NB4 (cell line): ENCODE measurements at regions not wholly inside any gene's neighbourhood (a gene's known extent, or its start where the extent isn't known, plus 50 kb on each side); places are given as distances from the start of the nearest gene placed in this dataset.

Experiments
- MYC ChIP-seq: IDR thresholded peaks from 2 replicates; pipeline ENCODE4 v1.6.1; 2011; ENCODE audit warnings: low read depth, low read length
- POLR2A ChIP-seq: IDR thresholded peaks from 2 replicates; pipeline ENCODE4 v1.6.1; 2011; ENCODE audit warnings: mild to moderate bottlenecking; ENCODE audit not compliant: insufficient read length; ENCODE audit errors: extremely low read depth
- TF ChIP-seq, protein P1 (sequence below): IDR thresholded peaks from one replicate; pipeline ENCODE4 v1.5.1; 2012; ENCODE audit warnings: low read depth, low read length
- TF ChIP-seq, protein P2 (sequence below): IDR thresholded peaks from 2 replicates; pipeline ENCODE4 v1.6.1; 2011; ENCODE audit warnings: low read depth, low read length

DNA sequence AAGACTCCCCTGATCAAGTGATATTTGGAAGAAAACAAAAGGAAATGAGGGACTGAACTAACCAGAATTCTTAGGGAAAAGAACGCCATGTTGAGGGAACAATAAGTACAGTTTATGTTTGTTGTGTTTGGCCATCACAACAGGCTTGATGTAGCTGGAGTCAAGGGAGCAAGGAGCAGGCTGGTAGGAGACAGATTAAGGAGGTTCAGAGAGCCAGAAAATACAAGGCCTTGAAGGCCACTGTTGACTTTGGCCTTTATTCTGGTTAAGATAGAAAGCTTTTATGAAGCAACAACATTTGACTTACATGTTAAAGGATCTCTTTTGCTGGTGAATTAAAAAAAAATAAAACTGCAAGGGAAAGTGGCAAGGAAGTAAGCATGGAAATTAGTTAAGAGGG lies 754.1 kb upstream of the SLC8A1 start:
- TF ChIP-seq, protein P1, sequence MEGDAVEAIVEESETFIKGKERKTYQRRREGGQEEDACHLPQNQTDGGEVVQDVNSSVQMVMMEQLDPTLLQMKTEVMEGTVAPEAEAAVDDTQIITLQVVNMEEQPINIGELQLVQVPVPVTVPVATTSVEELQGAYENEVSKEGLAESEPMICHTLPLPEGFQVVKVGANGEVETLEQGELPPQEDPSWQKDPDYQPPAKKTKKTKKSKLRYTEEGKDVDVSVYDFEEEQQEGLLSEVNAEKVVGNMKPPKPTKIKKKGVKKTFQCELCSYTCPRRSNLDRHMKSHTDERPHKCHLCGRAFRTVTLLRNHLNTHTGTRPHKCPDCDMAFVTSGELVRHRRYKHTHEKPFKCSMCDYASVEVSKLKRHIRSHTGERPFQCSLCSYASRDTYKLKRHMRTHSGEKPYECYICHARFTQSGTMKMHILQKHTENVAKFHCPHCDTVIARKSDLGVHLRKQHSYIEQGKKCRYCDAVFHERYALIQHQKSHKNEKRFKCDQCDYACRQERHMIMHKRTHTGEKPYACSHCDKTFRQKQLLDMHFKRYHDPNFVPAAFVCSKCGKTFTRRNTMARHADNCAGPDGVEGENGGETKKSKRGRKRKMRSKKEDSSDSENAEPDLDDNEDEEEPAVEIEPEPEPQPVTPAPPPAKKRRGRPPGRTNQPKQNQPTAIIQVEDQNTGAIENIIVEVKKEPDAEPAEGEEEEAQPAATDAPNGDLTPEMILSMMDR: no peak
- TF ChIP-seq POLR2A (no peak), MYC (no peak)
- TF ChIP-seq, protein P2, sequence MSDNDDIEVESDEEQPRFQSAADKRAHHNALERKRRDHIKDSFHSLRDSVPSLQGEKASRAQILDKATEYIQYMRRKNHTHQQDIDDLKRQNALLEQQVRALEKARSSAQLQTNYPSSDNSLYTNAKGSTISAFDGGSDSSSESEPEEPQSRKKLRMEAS: no peak
